HG03039 (cell line): ENCODE measurements at regions not wholly inside any gene's neighbourhood (a gene's known extent, or its start where the extent isn't known, plus 50 kb on each side); places are given as distances from the start of the nearest gene placed in this dataset.

Experiments used
- ATAC-seq: cut with Tn5 transposase; IDR thresholded peaks from one replicate; pipeline ENCODE4 v1.9.1; 2021; ENCODE audit warnings: mild to moderate bottlenecking, moderate library complexity; ENCODE audit not compliant: unreplicated experiment

DNA sequence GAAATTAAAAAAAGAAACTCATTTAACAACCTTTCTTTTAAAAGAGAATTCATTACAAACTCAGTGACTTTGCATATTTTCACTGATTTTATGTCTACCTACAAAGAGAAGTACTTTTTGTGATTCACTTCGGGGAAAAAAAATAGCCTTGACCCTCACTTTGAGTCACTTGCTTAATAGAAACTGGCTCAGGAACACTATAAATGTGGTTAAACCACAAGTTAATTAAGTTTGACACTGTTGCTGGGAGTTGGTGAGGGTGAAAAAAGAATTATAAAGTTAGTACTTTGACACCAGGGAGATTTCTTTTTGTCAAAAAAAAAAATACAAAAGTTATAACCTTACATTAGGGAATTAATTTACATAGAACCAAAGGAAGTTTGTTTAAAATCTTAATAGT lies 810.9 kb downstream of the NR2F2 start:
- no peak for ATAC-seq

- no peak for ATAC-seq
These were observed 811.4 kb downstream of the NR2F2 start for GRCh38 chr15:97141871-97142270.

DNA sequence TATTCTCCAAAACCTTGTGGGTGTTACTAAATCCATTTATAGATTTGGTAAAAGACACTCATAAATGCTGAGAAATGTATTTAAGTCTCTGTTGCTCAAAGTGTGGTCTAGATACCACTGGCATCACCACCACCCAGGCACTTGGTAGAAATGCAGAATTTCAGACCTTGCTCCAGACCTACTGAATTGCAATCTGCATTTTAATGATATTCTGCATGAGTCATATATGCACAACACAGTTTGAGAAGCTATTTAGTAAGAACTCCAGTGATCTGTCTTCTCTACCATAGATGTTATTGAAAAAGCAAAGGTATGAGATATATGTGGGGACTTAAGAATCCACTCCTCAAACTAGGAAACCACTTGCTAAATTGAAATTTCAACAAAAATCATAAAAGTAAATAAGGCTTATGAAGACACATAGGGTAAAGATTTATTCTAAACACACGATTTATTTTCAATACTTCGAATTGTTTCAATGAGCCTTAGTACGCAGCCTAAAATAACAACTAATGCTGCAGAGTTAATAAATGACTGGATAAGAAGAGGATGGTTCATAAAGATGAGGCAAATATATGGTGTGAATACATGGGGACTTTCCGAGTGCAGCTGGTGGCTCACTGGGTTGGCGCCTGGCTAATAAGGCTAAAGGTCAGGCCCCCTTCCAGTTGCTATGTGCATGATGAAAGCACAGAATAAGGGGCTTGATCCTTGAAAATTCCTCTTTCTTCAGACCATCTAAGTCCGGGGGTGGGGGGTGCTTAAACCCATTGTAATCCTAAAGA lies 813.3 kb downstream of the NR2F2 start:
- ATAC-seq: no peak

GRCh38 chr15:97144377-97144711 lies 813.8 kb downstream of the NR2F2 start:
- ATAC-seq: no peak

- ATAC-seq: no peak
These were observed 813.3 kb upstream of the ARRDC4 start for GRCh38 chr15:97146929-97147870.

DNA sequence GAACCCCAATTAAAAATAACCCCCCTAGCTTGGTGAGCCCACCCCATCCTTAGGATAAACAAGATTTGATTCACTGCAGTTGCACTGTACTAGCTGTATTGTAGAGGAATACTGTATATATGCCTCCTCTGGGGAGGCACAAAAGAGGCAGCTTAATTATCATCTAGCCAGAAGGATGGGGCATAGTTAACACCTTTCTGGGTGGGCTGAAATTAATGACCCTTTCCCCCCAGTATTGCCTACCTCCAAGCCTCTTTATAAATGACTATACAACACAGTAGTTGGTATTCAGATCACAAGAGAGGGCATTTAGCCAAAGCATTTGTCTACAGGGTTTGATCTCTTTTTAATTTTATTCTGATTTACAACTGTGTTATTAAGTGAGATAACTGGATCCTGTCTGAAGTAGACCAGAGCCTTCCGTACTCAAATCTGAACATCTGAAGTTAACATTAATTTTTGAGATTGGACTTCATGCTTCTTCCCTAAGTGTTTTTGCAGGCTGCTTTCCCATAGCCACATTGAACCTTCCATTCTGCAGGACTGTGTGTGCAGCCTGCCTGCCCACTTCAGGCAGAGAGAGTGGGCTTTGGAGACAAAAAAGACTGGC lies 807.0 kb upstream of the ARRDC4 start:
- no peak for ATAC-seq

DNA sequence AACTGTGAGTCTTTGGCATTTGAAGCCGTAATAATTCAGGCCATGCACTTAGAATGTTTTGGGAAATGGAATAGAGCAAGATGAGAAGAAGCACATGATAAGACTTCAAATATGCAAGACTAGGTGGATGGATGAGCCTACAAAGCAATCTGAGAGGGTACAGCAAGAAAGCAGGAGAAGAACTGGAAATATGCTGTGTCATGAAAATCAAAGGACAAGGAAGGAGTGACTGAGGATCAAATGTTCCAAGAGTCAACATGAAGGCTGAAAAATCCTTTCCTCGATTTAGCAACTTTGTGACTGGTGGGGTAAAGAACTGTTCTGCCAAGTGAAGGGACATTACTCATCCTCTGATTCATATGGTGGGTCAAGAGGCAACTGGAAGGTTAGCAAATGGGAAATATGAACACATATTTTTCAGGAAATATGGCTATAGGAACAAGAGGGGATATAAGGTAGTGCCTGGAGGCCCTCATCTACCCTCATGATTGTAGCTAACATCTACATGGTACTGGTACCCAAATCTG lies 803.7 kb upstream of the ARRDC4 start:
- no peak for ATAC-seq

GRCh38 chr15:97162805-97163495 lies 797.6 kb upstream of the ARRDC4 start:
- ATAC-seq: no peak

DNA sequence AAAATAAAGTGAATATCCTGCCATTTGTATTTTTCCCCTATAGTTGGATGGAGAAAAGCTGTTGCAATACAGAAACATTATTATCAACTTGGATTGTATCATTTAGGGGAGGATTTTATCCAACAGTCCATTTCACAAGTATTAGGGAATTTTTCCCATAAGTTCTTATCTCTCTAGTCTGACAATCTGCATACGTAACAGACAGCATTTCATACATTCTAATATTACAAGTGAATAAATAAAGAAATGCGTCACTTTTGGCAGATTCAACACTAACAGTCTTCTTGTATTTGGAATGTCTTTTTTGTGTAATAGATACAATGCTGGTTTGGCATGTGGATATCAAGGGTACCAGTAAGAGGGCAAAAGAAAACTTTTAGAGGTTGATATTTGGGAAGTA lies 795.3 kb upstream of the ARRDC4 start:
- ATAC-seq: no peak

GRCh38 chr15:97168704-97169475 lies 791.6 kb upstream of the ARRDC4 start:
- no peak for ATAC-seq

- no peak for ATAC-seq
These were observed 788.9 kb upstream of the ARRDC4 start for GRCh38 chr15:97171556-97171955.

GRCh38 chr15:97174886-97175540 lies 785.5 kb upstream of the ARRDC4 start:
- no peak for ATAC-seq

- no peak for ATAC-seq
These were observed 783.3 kb upstream of the ARRDC4 start for GRCh38 chr15:97177151-97177577.

- no peak for ATAC-seq
These were observed 777.9 kb upstream of the ARRDC4 start for GRCh38 chr15:97182581-97182980.

DNA sequence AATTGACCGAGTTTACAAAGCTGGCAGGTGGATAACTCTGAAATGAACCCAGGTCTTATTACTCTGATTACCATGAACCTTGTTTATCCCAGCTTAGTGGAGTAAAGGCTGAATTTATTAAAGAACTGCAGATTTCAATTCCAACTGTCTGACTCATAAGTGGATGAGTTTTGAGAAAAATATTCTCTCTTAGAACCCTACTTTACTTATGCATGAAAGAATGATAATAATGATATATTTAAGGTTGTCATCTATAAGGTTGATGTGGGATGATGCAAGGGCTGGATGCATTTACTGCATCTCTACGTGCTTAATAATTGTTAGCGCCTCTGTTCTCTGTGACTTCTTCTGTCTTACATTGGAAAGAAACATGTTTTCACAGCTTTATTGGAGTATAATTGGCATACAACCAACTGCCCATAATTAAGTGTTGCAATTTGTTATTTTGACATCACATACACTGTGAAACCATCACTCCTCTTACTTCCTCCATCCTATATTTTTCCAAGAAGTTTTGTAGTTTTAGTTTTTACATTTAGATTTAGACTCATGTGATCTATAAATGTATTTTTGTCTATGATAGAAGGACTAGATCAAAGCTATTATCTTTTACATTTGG lies 771.2 kb upstream of the ARRDC4 start:
- ATAC-seq: no peak

- ATAC-seq: no peak
These were observed 765.8 kb upstream of the ARRDC4 start for GRCh38 chr15:97194750-97195149.

- ATAC-seq: no peak
These were observed 764.2 kb upstream of the ARRDC4 start for GRCh38 chr15:97196048-97197014.
